Lower lobe of right lung (tissue), 2 donors: ENCODE measurements at regions not wholly inside any gene's neighbourhood (a gene's known extent, or its start where the extent isn't known, plus 50 kb on each side); places are given as distances from the start of the nearest gene placed in this dataset.

ENCODE experiments used
- ATAC-seq, 2 donors: fragments of 200-7000 bp; cut with Tn5 transposase; one replicate each; pipeline ENCODE4 v1.9.1; 2020 to 2022; ENCODE audit warnings: mild to moderate bottlenecking in 2 of 2, moderate library complexity in 2 of 2
- DNase-seq: peaks from one replicate; pipeline ENCODE4 v3.0.0-alpha.2; 2020
- H3K27ac ChIP-seq: fragments of 200-600 bp; one replicate; pipeline ENCODE4 v1.8.0; 2022
- H3K27me3 ChIP-seq: fragments of 200-600 bp; one replicate; pipeline ENCODE4 v1.8.0; 2022; ENCODE audit warnings: low read depth
- H3K36me3 ChIP-seq: fragments of 200-600 bp; one replicate; pipeline ENCODE4 v1.8.0; 2022; ENCODE audit warnings: mild to moderate bottlenecking
- H3K4me1 ChIP-seq: fragments of 200-600 bp; one replicate; pipeline ENCODE4 v1.8.0; 2022
- H3K4me3 ChIP-seq: fragments of 200-600 bp; one replicate; pipeline ENCODE4 v1.8.0; 2022; ENCODE audit warnings: mild to moderate bottlenecking
- H3K9me3 ChIP-seq: fragments of 200-600 bp; one replicate; pipeline ENCODE4 v1.8.0; 2022
- intact Hi-C: fragments of 100-400 bp; cut with DNase I; formaldehyde crosslinking; loops from one replicate; pipeline ENCODE4 v1.11.0; 2022
- TF ChIP-seq, protein P1 (sequence below): fragments of 200-600 bp; IDR thresholded peaks from one replicate; pipeline ENCODE4 v1.8.0; 2022; ENCODE audit warnings: antibody characterized with exemption, mild to moderate bottlenecking
- donor health status: DM: no; HTN: yes; CAD: no; lungs with severe emphysema.

DNA sequence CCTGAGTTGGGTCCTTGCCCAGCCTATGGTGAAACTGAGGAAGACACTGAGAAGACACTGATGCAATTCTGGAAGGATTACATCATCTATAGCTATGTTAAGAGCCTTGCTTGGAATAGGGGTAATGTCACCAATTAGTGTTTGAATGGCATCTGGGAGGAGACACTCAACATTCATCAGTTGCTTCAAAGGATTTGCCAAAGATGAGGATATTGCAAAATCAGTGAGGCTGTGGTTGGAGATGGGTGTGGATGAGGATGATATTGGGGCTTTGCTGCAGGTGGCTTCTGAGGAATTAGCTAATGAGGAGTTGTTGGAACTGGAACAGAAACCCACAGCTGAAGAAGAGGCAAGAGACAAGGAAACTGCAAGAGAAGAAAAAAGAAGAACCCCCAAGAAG is 146.7 kb upstream of the SP4 start:
- TF ChIP-seq, protein P1, sequence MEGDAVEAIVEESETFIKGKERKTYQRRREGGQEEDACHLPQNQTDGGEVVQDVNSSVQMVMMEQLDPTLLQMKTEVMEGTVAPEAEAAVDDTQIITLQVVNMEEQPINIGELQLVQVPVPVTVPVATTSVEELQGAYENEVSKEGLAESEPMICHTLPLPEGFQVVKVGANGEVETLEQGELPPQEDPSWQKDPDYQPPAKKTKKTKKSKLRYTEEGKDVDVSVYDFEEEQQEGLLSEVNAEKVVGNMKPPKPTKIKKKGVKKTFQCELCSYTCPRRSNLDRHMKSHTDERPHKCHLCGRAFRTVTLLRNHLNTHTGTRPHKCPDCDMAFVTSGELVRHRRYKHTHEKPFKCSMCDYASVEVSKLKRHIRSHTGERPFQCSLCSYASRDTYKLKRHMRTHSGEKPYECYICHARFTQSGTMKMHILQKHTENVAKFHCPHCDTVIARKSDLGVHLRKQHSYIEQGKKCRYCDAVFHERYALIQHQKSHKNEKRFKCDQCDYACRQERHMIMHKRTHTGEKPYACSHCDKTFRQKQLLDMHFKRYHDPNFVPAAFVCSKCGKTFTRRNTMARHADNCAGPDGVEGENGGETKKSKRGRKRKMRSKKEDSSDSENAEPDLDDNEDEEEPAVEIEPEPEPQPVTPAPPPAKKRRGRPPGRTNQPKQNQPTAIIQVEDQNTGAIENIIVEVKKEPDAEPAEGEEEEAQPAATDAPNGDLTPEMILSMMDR, result no peak
- Histone ChIP-seq H3K4me1 (no peaks in the 10 kb centered on the region), H3K27me3 (no peaks in the 10 kb centered on the region), H3K4me3 (no peak overlapping the region), H3K9me3 (no peaks in the 10 kb centered on the region), H3K36me3 (no peaks in the 10 kb centered on the region), H3K27ac (no peak overlapping the region)
- ATAC-seq (no peak), DNase-seq (no peak)
- intact Hi-C loops, result no loop called here

DNA sequence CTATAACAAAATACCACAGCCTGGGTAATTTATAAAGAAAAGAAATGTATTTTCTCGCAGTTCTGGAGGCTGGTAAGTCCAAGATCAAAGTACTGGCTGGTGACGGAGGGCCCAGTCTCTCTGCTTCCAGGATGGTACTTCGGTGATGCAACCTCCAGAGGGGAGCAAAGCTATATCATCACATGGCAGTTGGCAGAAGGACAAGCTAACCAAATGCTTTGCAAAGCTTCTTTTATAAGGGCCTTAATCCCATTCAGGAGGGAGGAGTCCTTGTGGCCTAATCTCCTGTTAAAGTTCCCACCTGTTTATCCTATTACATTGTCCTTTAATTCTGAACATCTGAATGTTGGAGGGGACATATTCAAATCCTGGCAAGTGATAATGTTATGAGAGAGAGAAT is 134.1 kb upstream of the SP4 start:
- Histone ChIP-seq H3K4me3 (no peak overlapping the region), H3K9me3 (no peaks in the 10 kb centered on the region), H3K36me3 (no peaks in the 10 kb centered on the region), H3K27ac (no peak overlapping the region), H3K27me3 (no peaks in the 10 kb centered on the region), H3K4me1 (no peaks in the 10 kb centered on the region)
- TF ChIP-seq, protein P1, result no peak
- ATAC-seq, result no peak
- intact Hi-C loops, result no loop called here
- no peak for DNase-seq

DNA sequence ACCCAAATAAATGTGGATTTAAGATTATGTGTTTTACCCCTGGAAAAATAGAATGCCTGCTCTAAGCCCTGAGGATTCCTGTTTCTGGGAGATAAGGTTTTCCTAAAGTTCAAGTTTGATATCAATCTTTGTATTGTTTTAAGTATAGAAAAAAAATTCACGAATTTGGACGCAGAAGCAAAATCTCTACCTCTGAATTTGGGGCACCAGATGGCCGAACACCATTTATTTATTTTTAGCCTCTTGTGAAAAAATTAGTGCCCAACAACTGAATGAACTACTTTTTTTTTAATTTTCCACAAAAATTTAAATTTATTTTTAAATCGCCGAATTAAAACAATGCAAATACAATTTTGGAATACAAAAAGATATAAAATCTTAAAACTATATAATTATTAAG is 128.1 kb upstream of the SP4 start:
- H3K4me3 ChIP-seq, result no peak overlapping the region
- intact Hi-C loops, result no loop called here
- no peaks in the 10 kb centered on the region for H3K27me3 ChIP-seq
- no peak overlapping the region for H3K27ac ChIP-seq
- H3K36me3 ChIP-seq, result no peaks in the 10 kb centered on the region
- DNase-seq (no peak), ATAC-seq (no peak)
- H3K9me3 ChIP-seq, result no peaks in the 10 kb centered on the region
- TF ChIP-seq, protein P1, result no peak
- no peaks in the 10 kb centered on the region for H3K4me1 ChIP-seq

DNA sequence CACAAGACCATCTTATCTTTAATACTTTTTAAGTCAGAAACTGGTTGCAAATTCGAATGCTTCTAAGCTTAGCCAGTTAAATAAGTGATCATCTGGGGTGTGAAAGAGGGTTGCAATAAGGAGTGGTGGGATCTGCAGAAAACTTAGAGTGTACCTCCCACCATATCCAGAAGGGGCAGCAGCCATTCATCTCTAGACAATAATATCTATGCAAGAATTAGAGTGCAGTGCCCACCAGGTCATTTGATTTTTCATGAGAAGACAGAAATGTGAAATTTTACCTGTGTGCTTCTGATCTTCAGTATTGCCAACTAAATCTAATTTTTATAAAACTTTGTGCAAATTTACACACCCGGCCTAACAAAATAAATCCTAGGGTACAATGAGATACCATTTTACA is 127.2 kb upstream of the SP4 start:
- intact Hi-C loops, result no loop called here
- DNase-seq, result no peak
- TF ChIP-seq, protein P1, result no peak
- H3K27ac ChIP-seq, result no peak overlapping the region
- no peaks in the 10 kb centered on the region for H3K36me3 ChIP-seq
- H3K4me1 ChIP-seq, result no peaks in the 10 kb centered on the region
- H3K9me3 ChIP-seq, result no peaks in the 10 kb centered on the region
- H3K27me3 ChIP-seq, result no peaks in the 10 kb centered on the region
- no peak for ATAC-seq
- H3K4me3 ChIP-seq, result no peak overlapping the region

DNA sequence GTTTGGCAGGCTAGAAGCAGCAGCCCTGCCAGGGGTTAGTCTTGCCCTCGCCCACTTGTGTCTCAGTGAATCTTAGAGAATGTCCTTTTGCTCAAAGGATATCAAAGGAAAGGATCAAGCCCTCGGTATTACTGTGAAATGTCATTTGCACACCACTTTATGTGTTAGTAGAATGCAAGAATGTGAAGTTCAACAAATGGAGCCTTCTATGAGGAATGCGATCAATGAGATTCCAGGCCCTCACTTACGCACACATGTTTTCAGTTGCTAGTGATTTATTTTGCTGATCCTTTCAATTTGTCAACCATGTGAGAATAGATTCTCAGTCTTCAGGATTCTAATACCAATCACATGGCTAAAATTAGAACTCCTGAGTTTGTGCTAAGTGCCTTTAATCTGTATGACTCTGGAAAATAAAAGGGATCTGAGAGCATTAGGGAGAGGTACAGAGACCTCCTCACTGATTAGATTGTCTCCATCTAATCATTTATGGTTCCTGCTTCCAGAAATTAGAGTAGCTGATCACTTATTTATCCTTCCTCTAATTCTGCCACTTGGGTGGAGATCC is 123.0 kb upstream of the SP4 start:
- Histone ChIP-seq H3K27ac (no peak overlapping the region), H3K9me3 (no peaks in the 10 kb centered on the region), H3K27me3 (no peaks in the 10 kb centered on the region), H3K4me1 (no peaks in the 10 kb centered on the region), H3K36me3 (no peaks in the 10 kb centered on the region), H3K4me3 (no peak overlapping the region)
- ATAC-seq (no peak), DNase-seq (no peak)
- TF ChIP-seq, protein P1, result no peak
- intact Hi-C loops, result no loop called here
